ENCODE measurements at regions not wholly inside any gene's neighbourhood (a gene's known extent, or its start where the extent isn't known, plus 50 kb on each side); places are given as distances from the start of the nearest gene placed in this dataset.

- no peak overlapping the region for H3K27ac ChIP-seq
- POLR2A ChIA-PET (ENCODE audit: low non-redundant PET) = no interaction called here
- no peak for TF ChIP-seq CTCF (conservative IDR thresholded peaks at IDR 0.05; ENCODE audit: low read depth)
- CTCF ChIA-PET = no interaction called here
- no peak for DNase-seq (ENCODE audit: low spot score)
Measured at GRCh38 chr6:906920-907319, 214.0 kb upstream of the EXOC2 start.

DNA sequence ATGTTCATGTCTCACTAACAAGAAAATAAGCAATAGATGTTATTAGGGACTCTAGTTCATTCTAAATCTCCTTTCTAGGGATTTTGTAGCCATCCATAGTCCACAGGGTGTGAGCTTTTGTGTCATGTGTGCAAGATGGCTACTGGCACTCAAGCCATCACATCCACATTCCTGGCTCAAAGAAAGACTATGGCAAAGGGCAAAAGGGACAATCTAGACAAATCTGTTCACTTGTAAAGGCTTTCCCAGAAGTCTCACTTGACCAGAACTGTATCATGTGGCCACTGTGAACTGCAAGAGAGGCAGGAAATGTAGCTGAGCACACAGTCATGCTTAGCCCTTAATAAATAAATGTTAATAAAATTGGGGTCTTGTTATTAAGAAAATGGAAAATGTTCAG lies 212.6 kb upstream of the EXOC2 start:
- POLR2A ChIA-PET (ENCODE audit: low non-redundant PET) = no interaction called here
- DNase-seq (ENCODE audit: low spot score) = no peak
- CTCF ChIA-PET = no interaction called here
- no peak for TF ChIP-seq CTCF (conservative IDR thresholded peaks at IDR 0.05; ENCODE audit: low read depth)
- H3K27ac ChIP-seq = no peak overlapping the region

DNA sequence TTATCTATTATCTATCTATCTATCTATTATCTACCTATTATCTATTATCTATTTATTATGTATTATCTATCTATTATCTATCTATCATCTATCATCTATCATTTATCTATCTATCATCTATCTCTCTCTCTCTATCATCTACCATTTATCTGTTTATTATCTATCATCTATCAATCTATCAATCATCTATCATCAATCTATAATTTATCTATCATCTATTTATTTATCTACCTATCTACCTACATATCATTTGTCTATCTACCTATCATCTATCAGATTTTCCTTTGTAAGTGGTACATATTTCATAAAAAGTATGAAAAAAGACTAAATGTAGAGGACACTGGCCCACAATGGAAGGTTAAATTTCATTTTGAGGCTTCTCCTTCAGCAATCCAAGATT lies 212.1 kb upstream of the EXOC2 start:
- no peak overlapping the region for H3K27ac ChIP-seq
- ChIA-PET CTCF (no interaction called here), POLR2A (ENCODE audit: low non-redundant PET) (no interaction called here)
- DNase-seq (ENCODE audit: low spot score) = no peak
- TF ChIP-seq CTCF (conservative IDR thresholded peaks at IDR 0.05; ENCODE audit: low read depth) = no peak

GRCh38 chr6:903761-904160 lies 210.8 kb upstream of the EXOC2 start:
- POLR2A ChIA-PET (ENCODE audit: low non-redundant PET) = no interaction called here
- CTCF ChIA-PET = interaction anchor here (0.5 to 1.5 kb wide), 2 partner anchors 9 to 563 kb away, joined by 3 to 5 read pairs; no protein-coding TSS in a partner anchor

GRCh38 chr6:901696-902460 lies 208.9 kb upstream of the EXOC2 start:
- no peak for TF ChIP-seq CTCF (conservative IDR thresholded peaks at IDR 0.05; ENCODE audit: low read depth)
- POLR2A ChIA-PET (ENCODE audit: low non-redundant PET) = no interaction called here
- no peak overlapping the region for H3K27ac ChIP-seq
- CTCF ChIA-PET = interaction anchor here (0.5 to 0.6 kb wide), 3 partner anchors 110 to 495 kb away, joined by 3 read pairs; no protein-coding TSS in a partner anchor
- no peak for DNase-seq (ENCODE audit: low spot score)

More at GRCh38 chr6:903761-904160, 210.8 kb upstream of the EXOC2 start:
- no peak overlapping the region for H3K27ac ChIP-seq
- DNase-seq (ENCODE audit: low spot score) = peak; percentile 23
- no peak for TF ChIP-seq CTCF (conservative IDR thresholded peaks at IDR 0.05; ENCODE audit: low read depth)

DNA sequence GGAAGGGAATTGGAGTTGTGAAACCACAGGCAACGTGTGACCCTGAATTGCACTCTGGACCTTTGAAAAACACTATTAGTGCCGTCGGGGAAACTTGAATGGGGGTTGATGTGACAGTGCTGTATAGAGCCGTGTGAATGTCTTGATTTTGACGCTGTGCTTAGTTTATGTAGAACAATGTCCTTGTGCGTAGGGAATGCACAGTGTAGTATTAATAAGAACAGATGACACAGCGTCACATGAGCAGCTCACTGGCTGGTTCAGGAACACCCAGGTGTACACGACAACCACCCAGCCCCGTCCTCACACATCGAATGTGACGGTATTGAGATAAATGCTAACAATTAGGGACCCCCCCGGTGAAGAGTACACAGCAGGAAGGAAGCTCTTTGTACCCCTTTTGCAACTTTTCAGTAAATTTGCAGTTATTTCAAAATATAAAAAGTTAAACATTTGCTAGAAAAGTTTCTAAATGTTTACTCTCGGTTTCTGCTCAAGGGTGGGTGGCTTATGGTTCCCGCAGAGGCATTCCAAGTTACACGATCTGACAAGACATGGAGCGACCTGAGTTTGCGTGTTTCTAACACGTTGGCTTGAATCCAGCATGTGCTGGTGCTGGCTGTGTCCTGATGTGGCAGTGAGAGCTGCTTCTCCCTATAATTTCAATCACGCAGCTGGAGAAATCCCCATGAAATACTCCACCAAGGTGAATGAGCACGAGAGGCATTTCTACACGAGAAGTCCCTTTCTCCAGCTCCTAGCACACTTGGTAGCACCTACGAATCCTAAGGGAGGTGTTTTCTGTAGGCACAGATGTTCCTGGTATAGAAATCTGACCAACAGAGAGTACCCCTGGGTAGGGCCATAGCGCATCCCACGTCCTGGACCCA lies 208.0 kb upstream of the EXOC2 start:
- no peak overlapping the region for H3K27ac ChIP-seq
- DNase-seq (ENCODE audit: low spot score) = no peak
- TF ChIP-seq CTCF (conservative IDR thresholded peaks at IDR 0.05; ENCODE audit: low read depth) = no peak
- POLR2A ChIA-PET (ENCODE audit: low non-redundant PET) = no interaction called here
- CTCF ChIA-PET = interaction anchor here (0.5 to 0.6 kb wide), 2 partner anchors 110 to 481 kb away, joined by 3 read pairs; no protein-coding TSS in a partner anchor

All from RWPE1 (cell line).